HEK293T (cell line): ENCODE measurements at regions not wholly inside any gene's neighbourhood (a gene's known extent, or its start where the extent isn't known, plus 50 kb on each side); places are given as distances from the start of the nearest gene placed in this dataset.

Experiments used
- BHLHE40 ChIP-seq: fragments of 450-650 bp; IDR thresholded peaks from 2 replicates; pipeline ENCODE4 v1.6.1; 2016; ENCODE audit warnings: mild to moderate bottlenecking, moderate library complexity, borderline replicate concordance
- CTBP1 ChIP-seq: fragments of 450-650 bp; IDR thresholded peaks from 2 replicates; pipeline ENCODE4 v1.6.1; 2016; ENCODE audit warnings: borderline replicate concordance
- ELF4 ChIP-seq: fragments of 450-650 bp; IDR thresholded peaks from 2 replicates; pipeline ENCODE4 v1.6.1; 2017; ENCODE audit warnings: antibody characterized with exemption
- FOXA1 ChIP-seq: fragments of 450-650 bp; IDR thresholded peaks from 2 replicates; pipeline ENCODE4 v1.6.1; 2016; ENCODE audit warnings: mild to moderate bottlenecking
- FOXM1 ChIP-seq: fragments of 450-650 bp; IDR thresholded peaks from 2 replicates; pipeline ENCODE4 v1.6.1; 2017; ENCODE audit warnings: mild to moderate bottlenecking, borderline replicate concordance
- NFRKB ChIP-seq: fragments of 450-650 bp; IDR thresholded peaks from 2 replicates; pipeline ENCODE4 v1.6.1; 2016; ENCODE audit warnings: mild to moderate bottlenecking, moderate library complexity
- SP1 ChIP-seq: fragments of 450-650 bp; IDR thresholded peaks from 2 replicates; pipeline ENCODE4 v1.6.1; 2017
- SUZ12 ChIP-seq: fragments of 450-650 bp; IDR thresholded peaks from 2 replicates; pipeline ENCODE4 v1.6.1; 2016; ENCODE audit warnings: mild to moderate bottlenecking
- TARDBP ChIP-seq: fragments of 450-650 bp; IDR thresholded peaks from 2 replicates; pipeline ENCODE4 v1.6.1; 2016
- ZNF384 ChIP-seq: fragments of 450-650 bp; IDR thresholded peaks from 2 replicates; pipeline ENCODE4 v1.6.1; 2016
- TF ChIP-seq, protein P1 (sequence below): fragments of 450-650 bp; IDR thresholded peaks from 2 replicates; pipeline ENCODE4 v1.6.1; 2016

DNA sequence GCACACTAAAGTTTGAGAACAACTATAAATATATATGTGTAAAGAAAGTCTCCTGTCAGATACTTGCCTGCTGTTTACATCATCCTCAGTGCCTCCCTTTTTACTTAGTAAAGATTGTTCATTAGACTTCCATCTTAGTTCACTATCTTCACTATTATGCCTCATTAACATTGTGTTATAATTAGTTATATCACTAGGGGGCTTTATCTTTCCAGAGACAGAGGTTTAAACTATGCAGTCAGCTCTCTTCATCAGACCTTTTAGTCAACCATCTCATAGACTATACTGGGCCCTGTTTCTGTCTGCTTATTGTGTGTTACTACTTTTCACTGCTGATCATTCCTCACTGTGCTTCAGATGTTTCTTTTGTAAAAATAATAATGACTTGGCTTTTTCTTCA lies 630.8 kb upstream of the KIF2B start:
- TF ChIP-seq ZNF384 (no peak), FOXA1 (no peak), NFRKB (no peak), TARDBP (no peak), SUZ12 (no peak), SP1 (no peak), CTBP1 (no peak), ELF4 (no peak), BHLHE40 (no peak), FOXM1 (no peak)
- TF ChIP-seq, protein P1, sequence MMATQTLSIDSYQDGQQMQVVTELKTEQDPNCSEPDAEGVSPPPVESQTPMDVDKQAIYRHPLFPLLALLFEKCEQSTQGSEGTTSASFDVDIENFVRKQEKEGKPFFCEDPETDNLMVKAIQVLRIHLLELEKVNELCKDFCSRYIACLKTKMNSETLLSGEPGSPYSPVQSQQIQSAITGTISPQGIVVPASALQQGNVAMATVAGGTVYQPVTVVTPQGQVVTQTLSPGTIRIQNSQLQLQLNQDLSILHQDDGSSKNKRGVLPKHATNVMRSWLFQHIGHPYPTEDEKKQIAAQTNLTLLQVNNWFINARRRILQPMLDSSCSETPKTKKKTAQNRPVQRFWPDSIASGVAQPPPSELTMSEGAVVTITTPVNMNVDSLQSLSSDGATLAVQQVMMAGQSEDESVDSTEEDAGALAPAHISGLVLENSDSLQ = no peak
